IMR-90 (cell line): ENCODE measurements at regions not wholly inside any gene's neighbourhood (a gene's known extent, or its start where the extent isn't known, plus 50 kb on each side); places are given as distances from the start of the nearest gene placed in this dataset.
A peak's percentile ranks its signal among the peaks of the same experiment; 100 is the strongest.

Source experiments
- ATAC-seq: fragments of 200-7000 bp; cut with Tn5 transposase; 2 replicates; pipeline ENCODE4 v1.9.1; 2020; ENCODE audit warnings: low read depth, mild to moderate bottlenecking, moderate library complexity
- BruUV-seq: library from RNA; stranded (reverse); fragments of 400-500 nt; replicated peaks from 2 replicates; lab custom pipeline; 2021; lab: Mats Ljungman, UMichigan
- CTCF ChIA-PET: fragments of 300-600 bp; formaldehyde crosslinking; extraction: SDS; loops from one replicate; lab custom pipeline; 2021; ENCODE audit warnings: antibody characterized with exemption; lab: Yijun Ruan, JAX
- POLR2A ChIA-PET: fragments of 300-600 bp; sonication (Branson Sonifier 250); formaldehyde crosslinking; loops from one replicate; lab custom pipeline; 2022; ENCODE audit warnings: antibody characterized with exemption; ENCODE audit not compliant: unreplicated experiment; lab: Charles Lee
- DNase-seq: peaks from one replicate; pipeline ENCODE4 v3.0.0; 2013
- H2AFZ ChIP-seq: replicated peaks from 2 replicates; pipeline ENCODE3; 2013; ENCODE audit warnings: low read length, mild to moderate bottlenecking; ENCODE audit not compliant: poor library complexity
- H2AK5ac ChIP-seq: 2 replicates; pipeline ENCODE4 v1.6.1; 2013; ENCODE audit warnings: low read depth, low read length, inconsistent platforms
- H2AK9ac ChIP-seq: replicated peaks from 2 replicates; pipeline ENCODE3; 2013; ENCODE audit warnings: mild to moderate bottlenecking, low read depth, low read length, moderate library complexity; ENCODE audit not compliant: poor library complexity
- H2BK120ac ChIP-seq: 2 replicates; pipeline ENCODE4 v1.6.1; 2013; ENCODE audit warnings: low read depth, low read length, inconsistent platforms
- H2BK15ac ChIP-seq: 3 replicates; pipeline ENCODE4 v1.6.1; 2013; ENCODE audit warnings: low read depth, low read length, inconsistent platforms
- H2BK20ac ChIP-seq: 2 replicates; pipeline ENCODE4 v1.6.1; 2013; ENCODE audit warnings: low read depth, mild to moderate bottlenecking, inconsistent platforms, low read length, moderate library complexity
- H2BK5ac ChIP-seq: 2 replicates; pipeline ENCODE4 v1.6.1; 2013; ENCODE audit warnings: mild to moderate bottlenecking, low read depth, low read length, inconsistent platforms; ENCODE audit not compliant: poor library complexity, severe bottlenecking
- H3K14ac ChIP-seq: replicated peaks from 2 replicates; pipeline ENCODE4 v1.6.1; 2013; ENCODE audit warnings: low read depth, low read length, inconsistent platforms
- H3K18ac ChIP-seq: 2 replicates; pipeline ENCODE4 v1.6.1; 2013; ENCODE audit warnings: low read depth, low read length, control low read depth
- H3K23ac ChIP-seq: 2 replicates; pipeline ENCODE4 v1.6.1; 2013; ENCODE audit warnings: low read depth, low read length, inconsistent platforms
- H3K27ac ChIP-seq: 2 replicates; pipeline ENCODE4 v1.5.1; 2013; ENCODE audit warnings: mild to moderate bottlenecking, control low read depth, low read length; ENCODE audit not compliant: insufficient read depth
- H3K27me3 ChIP-seq: 2 replicates; pipeline ENCODE4 v1.6.1; 2013; ENCODE audit warnings: low read length; ENCODE audit not compliant: control insufficient read depth, insufficient read depth
- H3K36me3 ChIP-seq: 2 replicates; pipeline ENCODE4 v1.6.1; 2013; ENCODE audit warnings: low read length, mixed read lengths; ENCODE audit not compliant: control insufficient read depth, insufficient read depth
- H3K4ac ChIP-seq: 2 replicates; pipeline ENCODE4 v1.6.1; 2013; ENCODE audit warnings: low read depth, low read length, inconsistent platforms
- H3K4me1 ChIP-seq: 2 replicates; pipeline ENCODE4 v1.6.1; 2013; ENCODE audit warnings: low read length, mixed read lengths; ENCODE audit not compliant: control insufficient read depth, insufficient read depth
- H3K4me2 ChIP-seq: 2 replicates; pipeline ENCODE4 v1.6.1; 2013; ENCODE audit warnings: low read depth, mild to moderate bottlenecking, control low read depth, low read length, moderate library complexity
- H3K4me3 ChIP-seq: 2 replicates; pipeline ENCODE4 v1.5.1; 2013; ENCODE audit warnings: low read depth, mild to moderate bottlenecking, control low read depth, low read length, moderate library complexity; ENCODE audit not compliant: insufficient read depth
- H3K56ac ChIP-seq: 2 replicates; pipeline ENCODE4 v1.6.1; 2013; ENCODE audit warnings: low read length, inconsistent platforms; ENCODE audit not compliant: insufficient read depth; ENCODE audit errors: extremely low read depth
- H3K79me1 ChIP-seq, 2 experiments: 2 replicates each; pipeline ENCODE4 v1.6.1; 2013; ENCODE audit warnings: low read length in 2 of 2, inconsistent platforms in 1 of 2, low read depth in 1 of 2
- H3K9ac ChIP-seq: 2 replicates; pipeline ENCODE4 v1.6.1; 2013; ENCODE audit warnings: low read depth, low read length, control low read depth
- H3K9me1 ChIP-seq: 2 replicates; pipeline ENCODE4 v1.6.1; 2013; ENCODE audit warnings: low read length, inconsistent platforms; ENCODE audit not compliant: insufficient read depth
- H3K9me3 ChIP-seq: 2 replicates; pipeline ENCODE4 v1.6.1; 2013; ENCODE audit warnings: low read length; ENCODE audit not compliant: control insufficient read depth, insufficient read depth
- H4K20me1 ChIP-seq: 2 replicates; pipeline ENCODE4 v1.6.1; 2013; ENCODE audit warnings: low read length, inconsistent platforms; ENCODE audit not compliant: insufficient read depth
- H4K5ac ChIP-seq: 2 replicates; pipeline ENCODE4 v1.6.1; 2013; ENCODE audit warnings: mild to moderate bottlenecking, low read depth, low read length, control low read depth
- H4K8ac ChIP-seq, 2 experiments: 2 replicates each; pipeline ENCODE4 v1.6.1; 2013; ENCODE audit warnings: low read depth in 2 of 2, low read length in 2 of 2, control low read depth in 1 of 2, inconsistent platforms in 1 of 2
- H4K91ac ChIP-seq: 2 replicates; pipeline ENCODE4 v1.6.1; 2013; ENCODE audit warnings: low read depth, low read length, inconsistent platforms; ENCODE audit not compliant: insufficient read depth
- BHLHE40 ChIP-seq: fragments of 150-350 bp; IDR thresholded peaks from 2 replicates; pipeline ENCODE4 v1.6.1; 2016; ENCODE audit warnings: mild to moderate bottlenecking, low read depth, low read length
- CEBPB ChIP-seq: IDR thresholded peaks from 2 replicates; pipeline ENCODE4 v1.6.1; 2012; ENCODE audit warnings: low read depth, low read length, improper control_type of control experiment
- CHD1 ChIP-seq: IDR thresholded peaks from 2 replicates; pipeline ENCODE4 v1.6.1; 2012; ENCODE audit warnings: low read depth, low read length, improper control_type of control experiment
- FOS ChIP-seq: fragments of 150-350 bp; IDR thresholded peaks from 2 replicates; pipeline ENCODE4 v1.6.1; 2016; ENCODE audit warnings: low read depth, low read length
- MAFK ChIP-seq: IDR thresholded peaks from 2 replicates; pipeline ENCODE4 v1.6.1; 2012; ENCODE audit warnings: low read depth, low read length, improper control_type of control experiment
- MAZ ChIP-seq: IDR thresholded peaks from 2 replicates; pipeline ENCODE4 v1.6.1; 2012; ENCODE audit warnings: low read depth, mild to moderate bottlenecking, low read length, improper control_type of control experiment, moderate library complexity, borderline replicate concordance
- MXI1 ChIP-seq: IDR thresholded peaks from 2 replicates; pipeline ENCODE4 v1.6.1; 2012; ENCODE audit warnings: low read depth, mild to moderate bottlenecking, low read length, moderate library complexity, borderline replicate concordance
- NFE2L2 ChIP-seq: fragments of 150-350 bp; IDR thresholded peaks from 2 replicates; pipeline ENCODE4 v1.6.1; 2016; ENCODE audit warnings: low read depth, mild to moderate bottlenecking, low read length
- POLR2A ChIP-seq: IDR thresholded peaks from 2 replicates; pipeline ENCODE4 v1.6.1; 2012; ENCODE audit warnings: mild to moderate bottlenecking, low read depth, low read length
- RAD21 ChIP-seq: IDR thresholded peaks from 2 replicates; pipeline ENCODE4 v1.6.1; 2012; ENCODE audit warnings: low read length, improper control_type of control experiment
- RCOR1 ChIP-seq: IDR thresholded peaks from 2 replicates; pipeline ENCODE4 v1.6.1; 2012; ENCODE audit warnings: mild to moderate bottlenecking, low read length, improper control_type of control experiment; ENCODE audit not compliant: insufficient replicate concordance
- RFX5 ChIP-seq: IDR thresholded peaks from 2 replicates; pipeline ENCODE4 v1.8.0; 2012; ENCODE audit warnings: low read depth, mild to moderate bottlenecking, low read length, moderate library complexity
- SMC3 ChIP-seq: fragments of 150-350 bp; IDR thresholded peaks from 2 replicates; pipeline ENCODE4 v1.6.1; 2016; ENCODE audit warnings: low read depth, mild to moderate bottlenecking, antibody characterized with exemption, low read length, moderate library complexity
- WGBS, 2 experiments: methylation state at CpG; one replicate each; pipeline versions ENCODE4 v1.1.5 to v1.1.7; 2013; ENCODE audit warnings: missing lambda C conversion rate in 2 of 2; ENCODE audit not compliant: insufficient read length in 1 of 2; ENCODE audit errors: extremely low coverage in 2 of 2; 5-methylcytosine and 5-hydroxymethylcytosine counted together
- dilution Hi-C: fragments of 300-500 bp; cut with HindIII; formaldehyde crosslinking; loops from one replicate; pipeline ENCODE4 v1.14.3; 2018; ENCODE audit warnings: low sequenced_read_pairs; ENCODE audit not compliant: unreplicated experiment
- in situ Hi-C: fragments of 300-500 bp; cut with MboI; formaldehyde crosslinking; loops from 3 replicates; pipeline ENCODE4 v1.14.3; 2019; ENCODE audit warnings: low sequenced_read_pairs, inconsistent platforms, mixed read lengths
- intact Hi-C: fragments of 100-400 bp; cut with micrococcal nuclease; formaldehyde crosslinking; loops from 2 replicates; pipeline ENCODE4 v1.10.0; 2022
- TF ChIP-seq, protein P1 (sequence below): fragments of 150-350 bp; IDR thresholded peaks from 2 replicates; pipeline ENCODE4 v1.6.1; 2016; ENCODE audit warnings: low read depth, mild to moderate bottlenecking, low read length, moderate library complexity, borderline replicate concordance
- TF ChIP-seq, protein P2 (sequence below): fragments of 150-350 bp; IDR thresholded peaks from 2 replicates; pipeline ENCODE4 v1.6.1; 2017; ENCODE audit warnings: mild to moderate bottlenecking, antibody characterized with exemption, low read length, low read depth
- TF ChIP-seq, protein P3 (sequence below): conservative IDR thresholded peaks from 2 replicates; pipeline ENCODE4 v1.5.1; 2012; ENCODE audit warnings: mild to moderate bottlenecking, low read depth, low read length, improper control_type of control experiment

DNA sequence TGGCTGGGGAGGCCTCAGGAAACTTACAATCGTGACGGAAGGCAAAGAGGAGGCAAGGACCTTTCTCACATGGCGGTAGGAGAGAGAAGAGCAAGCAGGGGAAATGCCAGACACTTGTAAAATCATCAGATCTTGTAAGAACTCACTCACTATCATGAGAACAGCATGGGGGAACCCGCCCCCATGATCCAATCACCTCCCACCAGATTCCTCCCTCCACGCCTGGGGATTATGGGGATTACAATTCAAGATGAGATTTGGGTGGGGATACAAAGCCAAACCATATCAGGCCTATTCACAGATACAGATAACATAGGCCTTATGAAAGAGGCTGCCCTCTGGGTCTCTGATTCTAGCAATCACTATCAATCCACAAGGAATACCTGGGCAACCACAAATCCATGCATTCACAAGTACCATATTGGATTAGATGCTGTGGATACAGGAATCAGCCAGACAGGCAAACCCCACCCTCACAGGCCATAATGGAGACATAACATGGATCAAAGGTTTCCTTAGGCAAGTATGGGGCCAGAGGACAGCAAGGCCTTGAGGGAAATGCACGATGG lies 284.9 kb downstream of the SOX9 start:
- BruUV-seq, result no TSS peak
- Histone ChIP-seq H3K4me1 (peaks cover 28% of the 10 kb centered on the region), H2BK120ac (peak overlapping the region; percentile 99), H3K9me1 (peaks cover 35% of the 10 kb centered on the region), H2BK15ac (peak overlapping the region; percentile 98; the same call in 1 of the 3 replicates), H3K4me3 (no peak overlapping the region), H3K36me3 (0 out of 2 replicates have a peak, but pooled peaks cover 2% of the 10 kb centered on the region), H3K18ac (peak overlapping the region; percentile 46), H3K4me2 (no peak overlapping the region), H2BK5ac (peak overlapping the region; percentile 92), H4K8ac (peak overlapping the region; percentile 25 to 70; a peak in 2 of 4 replicates), H4K20me1 (no peaks in the 10 kb centered on the region), H4K5ac (peak overlapping the region; percentile 62; the same call in 1 of the 2 replicates), H3K9me3 (no peaks in the 10 kb centered on the region), H2AFZ (no peak overlapping the region), H3K56ac (no peak overlapping the region; the same call in none of the 2 replicates), H3K23ac (peak overlapping the region; percentile 94), H3K9ac (no peak overlapping the region), H2BK20ac (peak overlapping the region; percentile 91), H3K27me3 (no peaks in the 10 kb centered on the region), H2AK5ac (peak overlapping the region; percentile 99), H2AK9ac (no peak overlapping the region), H3K27ac (0 out of 2 replicates have a peak overlapping the region, but pooled peaks have one; percentile 42), H3K4ac (peak overlapping the region; percentile 90), H3K14ac (peak overlapping the region; percentile 98), H3K79me1 (peaks cover 16 to 74% of the 10 kb centered on the region in 2 experiments), H4K91ac (peak overlapping the region; percentile 59)
- no peak for ATAC-seq
- ChIA-PET POLR2A (no interaction called here), CTCF (no interaction called here)
- 80% methylated on average over 1 of the region's 6 CpGs; no CpG with 5 or more reads in 1 of the 2 experiments for WGBS, 2 experiments
- dilution Hi-C loops, result no loop called here
- intact Hi-C loops, result no loop called here
- TF ChIP-seq NFE2L2 (no peak), RAD21 (no peak), RCOR1 (no peak), FOS (no peak), MAZ (no peak), CHD1 (no peak), MAFK (no peak), BHLHE40 (no peak), CEBPB (no peak), MXI1 (no peak), POLR2A (no peak), RFX5 (no peak), SMC3 (no peak)
- TF ChIP-seq, protein P1, sequence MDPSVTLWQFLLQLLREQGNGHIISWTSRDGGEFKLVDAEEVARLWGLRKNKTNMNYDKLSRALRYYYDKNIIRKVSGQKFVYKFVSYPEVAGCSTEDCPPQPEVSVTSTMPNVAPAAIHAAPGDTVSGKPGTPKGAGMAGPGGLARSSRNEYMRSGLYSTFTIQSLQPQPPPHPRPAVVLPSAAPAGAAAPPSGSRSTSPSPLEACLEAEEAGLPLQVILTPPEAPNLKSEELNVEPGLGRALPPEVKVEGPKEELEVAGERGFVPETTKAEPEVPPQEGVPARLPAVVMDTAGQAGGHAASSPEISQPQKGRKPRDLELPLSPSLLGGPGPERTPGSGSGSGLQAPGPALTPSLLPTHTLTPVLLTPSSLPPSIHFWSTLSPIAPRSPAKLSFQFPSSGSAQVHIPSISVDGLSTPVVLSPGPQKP, result no peak
- TF ChIP-seq, protein P2, sequence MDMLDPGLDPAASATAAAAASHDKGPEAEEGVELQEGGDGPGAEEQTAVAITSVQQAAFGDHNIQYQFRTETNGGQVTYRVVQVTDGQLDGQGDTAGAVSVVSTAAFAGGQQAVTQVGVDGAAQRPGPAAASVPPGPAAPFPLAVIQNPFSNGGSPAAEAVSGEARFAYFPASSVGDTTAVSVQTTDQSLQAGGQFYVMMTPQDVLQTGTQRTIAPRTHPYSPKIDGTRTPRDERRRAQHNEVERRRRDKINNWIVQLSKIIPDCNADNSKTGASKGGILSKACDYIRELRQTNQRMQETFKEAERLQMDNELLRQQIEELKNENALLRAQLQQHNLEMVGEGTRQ, result no peak
- TF ChIP-seq, protein P3, sequence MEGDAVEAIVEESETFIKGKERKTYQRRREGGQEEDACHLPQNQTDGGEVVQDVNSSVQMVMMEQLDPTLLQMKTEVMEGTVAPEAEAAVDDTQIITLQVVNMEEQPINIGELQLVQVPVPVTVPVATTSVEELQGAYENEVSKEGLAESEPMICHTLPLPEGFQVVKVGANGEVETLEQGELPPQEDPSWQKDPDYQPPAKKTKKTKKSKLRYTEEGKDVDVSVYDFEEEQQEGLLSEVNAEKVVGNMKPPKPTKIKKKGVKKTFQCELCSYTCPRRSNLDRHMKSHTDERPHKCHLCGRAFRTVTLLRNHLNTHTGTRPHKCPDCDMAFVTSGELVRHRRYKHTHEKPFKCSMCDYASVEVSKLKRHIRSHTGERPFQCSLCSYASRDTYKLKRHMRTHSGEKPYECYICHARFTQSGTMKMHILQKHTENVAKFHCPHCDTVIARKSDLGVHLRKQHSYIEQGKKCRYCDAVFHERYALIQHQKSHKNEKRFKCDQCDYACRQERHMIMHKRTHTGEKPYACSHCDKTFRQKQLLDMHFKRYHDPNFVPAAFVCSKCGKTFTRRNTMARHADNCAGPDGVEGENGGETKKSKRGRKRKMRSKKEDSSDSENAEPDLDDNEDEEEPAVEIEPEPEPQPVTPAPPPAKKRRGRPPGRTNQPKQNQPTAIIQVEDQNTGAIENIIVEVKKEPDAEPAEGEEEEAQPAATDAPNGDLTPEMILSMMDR, result no peak
- no peak for DNase-seq
- in situ Hi-C loops, result no loop called here
